Neuron (in vitro differentiated cells): ENCODE measurements at regions not wholly inside any gene's neighbourhood (a gene's known extent, or its start where the extent isn't known, plus 50 kb on each side); places are given as distances from the start of the nearest gene placed in this dataset.
A peak's percentile ranks its signal among the peaks of the same experiment; 100 is the strongest.

Source experiments
- H2AFZ ChIP-seq: one replicate; pipeline ENCODE4 v1.6.1; 2013; ENCODE audit warnings: low read depth, mild to moderate bottlenecking, inconsistent platforms, low read length, moderate library complexity
- H3K27me3 ChIP-seq: one replicate; pipeline ENCODE4 v1.6.1; 2013; ENCODE audit warnings: low read length; ENCODE audit not compliant: insufficient read depth
- H3K36me3 ChIP-seq: one replicate; pipeline ENCODE4 v1.6.1; 2013; ENCODE audit warnings: low read length; ENCODE audit not compliant: insufficient read depth
- H3K4me1 ChIP-seq: one replicate; pipeline ENCODE4 v1.6.1; 2013; ENCODE audit warnings: low read length; ENCODE audit not compliant: insufficient read depth
- H3K4me3 ChIP-seq: 2 replicates; pipeline ENCODE4 v1.5.1; 2013; ENCODE audit warnings: mild to moderate bottlenecking, low read length, moderate library complexity
- H3K9me3 ChIP-seq: one replicate; pipeline ENCODE4 v1.6.1; 2013; ENCODE audit warnings: low read length

DNA sequence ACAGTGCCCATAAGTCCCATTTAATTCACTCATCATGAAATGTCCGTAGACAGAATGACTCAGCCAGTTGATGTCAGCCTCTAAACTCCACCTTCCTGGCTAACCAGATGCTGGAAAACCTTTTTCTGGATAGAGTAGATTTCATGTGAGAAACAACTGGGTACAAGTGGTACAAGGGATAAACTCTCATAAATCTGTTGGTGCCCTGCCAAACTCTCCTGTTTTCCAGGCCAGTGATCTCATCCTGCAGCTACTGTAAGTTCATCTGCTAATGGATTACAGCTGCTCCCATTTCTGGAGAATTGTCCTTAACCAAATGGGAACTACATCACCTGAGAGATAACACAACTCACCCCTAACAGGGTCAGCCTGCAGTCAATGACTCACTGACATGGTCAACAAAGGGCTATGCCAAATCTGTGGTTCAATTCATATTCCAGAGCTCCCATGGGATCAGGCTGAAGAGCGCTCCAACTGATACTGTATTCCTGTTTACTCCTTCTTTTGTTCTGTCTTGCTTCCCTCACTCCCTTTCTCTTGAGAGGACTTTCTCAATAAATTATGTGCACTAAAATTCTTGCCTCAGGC is 210.1 kb upstream of the HDDC2 start:
- H3K27me3 ChIP-seq, result no peaks in the 10 kb centered on the region
- H3K36me3 ChIP-seq, result no peaks in the 10 kb centered on the region
- H3K4me3 ChIP-seq, result no peak overlapping the region
- no peaks in the 10 kb centered on the region for H3K4me1 ChIP-seq
- no peaks in the 10 kb centered on the region for H3K9me3 ChIP-seq
- H2AFZ ChIP-seq, result no peak overlapping the region

DNA sequence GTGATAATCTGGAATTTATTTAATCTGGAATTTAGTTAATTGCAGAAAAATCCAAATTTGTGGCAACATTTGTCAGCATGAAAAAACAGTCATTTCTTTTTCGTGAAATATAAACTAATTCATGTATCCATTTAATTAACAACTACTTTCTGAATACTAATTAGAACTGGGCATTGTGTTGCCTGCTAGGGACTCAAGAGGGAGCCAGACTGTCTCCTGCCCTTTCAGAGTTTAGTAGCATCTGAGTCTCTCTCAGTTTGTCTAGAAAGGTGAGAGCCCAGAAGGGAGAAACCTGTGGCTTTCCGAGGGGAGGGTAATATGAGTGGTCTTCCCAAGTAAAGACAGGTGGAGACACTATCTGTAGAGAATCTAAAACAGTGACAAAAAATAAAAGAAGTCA is 210.9 kb upstream of the HDDC2 start:
- Histone ChIP-seq H3K9me3 (no peaks in the 10 kb centered on the region), H3K4me3 (no peak overlapping the region), H3K36me3 (no peaks in the 10 kb centered on the region), H3K4me1 (no peaks in the 10 kb centered on the region), H2AFZ (no peak overlapping the region), H3K27me3 (no peaks in the 10 kb centered on the region)

DNA sequence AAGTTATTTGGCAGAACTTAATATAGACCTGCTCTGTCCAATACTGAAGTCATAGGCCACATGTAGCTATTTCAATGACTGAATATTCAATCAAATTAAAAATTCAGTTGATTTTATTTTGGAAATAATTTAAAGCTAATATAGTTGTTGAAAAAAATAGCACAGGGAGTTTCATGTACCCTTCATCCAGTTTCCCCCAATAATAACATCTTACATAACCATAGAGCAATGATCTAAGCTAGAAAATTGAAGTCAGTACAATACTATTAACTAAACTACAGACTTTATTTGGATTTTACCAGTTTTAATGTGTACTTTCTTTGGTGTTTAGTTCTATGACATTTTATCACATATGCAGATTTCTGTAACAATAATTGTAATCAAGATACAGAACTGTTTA is 212.2 kb upstream of the HDDC2 start:
- Histone ChIP-seq H2AFZ (no peak overlapping the region), H3K27me3 (no peaks in the 10 kb centered on the region), H3K36me3 (no peaks in the 10 kb centered on the region)

DNA sequence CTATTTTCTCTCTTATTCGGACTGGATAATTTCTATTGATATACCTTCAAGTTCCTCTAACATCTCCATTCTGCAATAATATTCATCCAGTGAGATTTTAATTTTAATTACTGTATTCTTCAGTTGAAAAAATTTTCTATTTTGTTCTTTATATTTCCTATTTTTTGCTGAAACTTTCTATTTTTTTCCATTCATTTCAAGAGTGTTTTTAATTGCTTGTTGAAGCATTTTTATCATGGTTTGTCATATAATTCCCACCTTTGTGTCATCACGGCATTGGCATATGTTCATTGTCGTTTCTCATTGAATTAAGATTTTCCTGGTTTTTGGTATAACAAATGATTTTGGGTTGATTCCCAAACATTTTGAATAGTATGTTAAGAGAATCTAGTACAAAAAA is 214.9 kb upstream of the HDDC2 start:
- H2AFZ ChIP-seq, result no peak overlapping the region
- no peaks in the 10 kb centered on the region for H3K9me3 ChIP-seq
- H3K36me3 ChIP-seq, result no peaks in the 10 kb centered on the region
- no peak overlapping the region for H3K4me3 ChIP-seq
- no peaks in the 10 kb centered on the region for H3K27me3 ChIP-seq
- H3K4me1 ChIP-seq, result no peaks in the 10 kb centered on the region

More for the DNA sequence above, 212.2 kb upstream of the HDDC2 start:
- Histone ChIP-seq H3K4me1 (no peaks in the 10 kb centered on the region), H3K9me3 (no peaks in the 10 kb centered on the region), H3K4me3 (no peak overlapping the region)

DNA sequence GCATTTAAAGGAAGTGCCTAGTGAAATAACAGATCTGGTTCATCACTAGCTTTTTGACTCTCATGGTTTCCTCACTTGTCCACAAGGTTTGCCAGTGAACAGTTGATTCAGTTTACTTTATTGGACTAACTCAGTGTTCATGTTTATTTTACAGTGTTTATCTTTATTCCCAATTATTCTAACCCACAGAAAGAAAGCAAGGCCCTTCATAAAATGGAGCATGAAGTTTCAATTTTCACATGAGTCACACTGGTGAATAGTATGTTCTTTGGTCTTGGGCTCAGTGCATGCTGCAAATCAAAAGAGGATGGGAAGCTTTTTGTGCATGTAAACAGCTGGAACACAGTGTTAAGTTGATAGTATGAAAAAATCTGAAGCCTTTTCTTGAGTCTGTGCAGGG is 217.6 kb upstream of the HDDC2 start:
- Histone ChIP-seq H2AFZ (no peak overlapping the region), H3K9me3 (no peaks in the 10 kb centered on the region), H3K4me1 (no peaks in the 10 kb centered on the region), H3K36me3 (no peaks in the 10 kb centered on the region), H3K4me3 (no peak overlapping the region), H3K27me3 (no peaks in the 10 kb centered on the region)

DNA sequence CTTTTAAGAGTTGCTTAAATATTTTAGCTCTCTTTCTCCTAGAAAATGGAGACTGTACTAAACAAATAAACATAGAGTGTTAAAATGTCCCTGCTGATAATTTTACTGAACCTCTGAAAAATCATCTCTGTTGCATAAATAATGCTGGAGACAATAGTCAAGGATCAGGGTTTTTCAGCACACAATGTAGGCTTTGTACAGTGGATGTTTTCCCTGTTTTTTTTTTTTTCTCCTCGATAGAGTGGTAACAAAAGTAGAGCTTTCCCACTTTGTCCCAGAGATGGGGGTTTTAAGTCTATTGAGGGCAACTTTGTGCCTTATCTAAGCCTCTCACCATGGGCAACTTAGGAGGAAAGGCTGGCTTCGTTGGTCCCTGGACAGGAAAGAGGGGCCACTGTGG is 222.6 kb upstream of the HDDC2 start:
- peaks cover 12% of the 10 kb centered on the region for H3K4me1 ChIP-seq
- H3K4me3 ChIP-seq, result no peak overlapping the region
- no peak overlapping the region for H2AFZ ChIP-seq
- H3K36me3 ChIP-seq, result no peaks in the 10 kb centered on the region
- no peaks in the 10 kb centered on the region for H3K27me3 ChIP-seq
- H3K9me3 ChIP-seq, result no peaks in the 10 kb centered on the region

DNA sequence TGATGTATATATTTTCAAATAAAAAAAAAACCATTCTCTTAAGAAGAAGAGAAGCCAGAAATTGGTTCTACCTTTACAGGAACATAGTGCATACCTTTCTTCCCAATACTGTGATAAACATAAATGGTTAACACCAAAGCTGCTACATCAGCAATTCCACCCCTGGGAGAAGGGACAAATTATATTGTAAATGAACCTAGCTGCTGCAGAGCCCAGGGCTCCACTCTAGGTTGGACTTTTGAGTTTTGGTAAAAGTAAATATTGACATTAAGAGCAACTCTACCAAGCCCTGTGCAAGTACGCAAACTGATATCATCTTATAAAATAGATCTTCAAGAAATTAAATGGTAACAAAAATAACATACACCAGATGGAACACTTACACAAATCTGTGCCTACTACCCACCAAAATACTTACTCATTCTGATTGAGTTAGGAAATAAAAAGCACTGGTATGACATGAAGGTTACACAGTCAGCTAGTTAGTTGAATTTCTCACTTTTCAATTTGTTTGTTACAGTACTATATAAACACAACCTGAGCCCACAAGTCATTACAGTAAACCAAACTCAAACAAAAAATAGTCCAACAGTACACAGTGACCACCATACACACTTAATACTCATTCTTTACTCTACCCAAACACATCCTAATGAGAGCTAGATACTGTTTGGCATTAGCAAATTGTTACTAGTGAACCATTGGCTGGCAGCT is 223.3 kb upstream of the HEY2 start:
- Histone ChIP-seq H2AFZ (no peak overlapping the region), H3K27me3 (no peaks in the 10 kb centered on the region), H3K4me3 (no peak overlapping the region), H3K9me3 (no peaks in the 10 kb centered on the region), H3K36me3 (no peaks in the 10 kb centered on the region), H3K4me1 (peaks cover 12% of the 10 kb centered on the region)

DNA sequence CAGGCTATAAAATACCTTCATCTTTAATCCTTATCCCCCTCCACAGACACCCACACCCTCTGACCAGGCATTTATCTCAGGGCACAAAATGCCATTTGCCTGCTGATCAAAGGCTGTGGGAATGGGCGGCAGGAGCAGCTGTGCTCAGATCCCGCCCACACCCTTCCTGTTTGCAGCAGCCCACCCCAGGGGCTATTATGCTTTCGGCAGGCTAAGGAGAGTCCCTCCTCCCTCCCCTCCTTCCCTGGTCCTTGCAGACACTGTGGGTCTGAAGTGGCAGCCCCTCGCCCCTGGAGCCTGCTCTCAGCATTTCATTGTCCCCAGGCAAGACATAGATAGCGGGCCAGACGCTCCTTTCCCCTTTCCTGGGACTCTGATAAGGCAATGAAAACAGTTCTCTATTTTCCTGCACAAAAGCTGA is 220.8 kb upstream of the HEY2 start:
- no peaks in the 10 kb centered on the region for H3K36me3 ChIP-seq
- H3K4me3 ChIP-seq, result no peak overlapping the region

DNA sequence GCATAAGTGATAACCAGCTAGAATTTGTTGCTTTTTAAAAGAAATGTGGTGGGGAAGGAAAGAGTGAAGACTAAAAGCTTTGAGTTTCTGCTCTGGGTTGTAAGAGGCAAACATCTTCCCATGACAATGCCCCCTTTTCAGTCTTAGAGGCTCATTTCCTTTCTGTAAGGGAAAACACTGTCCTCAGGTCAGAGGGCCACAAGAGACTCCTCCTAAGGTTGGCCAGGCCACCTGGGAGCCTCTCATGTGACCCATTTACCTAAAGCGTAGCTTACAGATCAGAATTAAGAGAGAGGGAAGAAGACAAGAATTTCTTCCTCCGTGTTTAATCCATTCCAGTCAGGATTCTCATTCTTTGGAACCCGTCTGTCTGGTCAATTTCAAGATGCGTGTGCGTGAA is 220.4 kb upstream of the HEY2 start:
- peaks cover 12% of the 10 kb centered on the region for H3K4me1 ChIP-seq
- no peaks in the 10 kb centered on the region for H3K9me3 ChIP-seq
- H3K27me3 ChIP-seq, result no peaks in the 10 kb centered on the region
- no peak overlapping the region for H3K4me3 ChIP-seq
- peak overlapping the region; percentile 51 for H2AFZ ChIP-seq
- no peaks in the 10 kb centered on the region for H3K36me3 ChIP-seq

More for the DNA sequence above, 220.8 kb upstream of the HEY2 start:
- Histone ChIP-seq H3K27me3 (no peaks in the 10 kb centered on the region), H3K9me3 (no peaks in the 10 kb centered on the region), H3K4me1 (peaks cover 12% of the 10 kb centered on the region), H2AFZ (peak overlapping the region; percentile 51)

DNA sequence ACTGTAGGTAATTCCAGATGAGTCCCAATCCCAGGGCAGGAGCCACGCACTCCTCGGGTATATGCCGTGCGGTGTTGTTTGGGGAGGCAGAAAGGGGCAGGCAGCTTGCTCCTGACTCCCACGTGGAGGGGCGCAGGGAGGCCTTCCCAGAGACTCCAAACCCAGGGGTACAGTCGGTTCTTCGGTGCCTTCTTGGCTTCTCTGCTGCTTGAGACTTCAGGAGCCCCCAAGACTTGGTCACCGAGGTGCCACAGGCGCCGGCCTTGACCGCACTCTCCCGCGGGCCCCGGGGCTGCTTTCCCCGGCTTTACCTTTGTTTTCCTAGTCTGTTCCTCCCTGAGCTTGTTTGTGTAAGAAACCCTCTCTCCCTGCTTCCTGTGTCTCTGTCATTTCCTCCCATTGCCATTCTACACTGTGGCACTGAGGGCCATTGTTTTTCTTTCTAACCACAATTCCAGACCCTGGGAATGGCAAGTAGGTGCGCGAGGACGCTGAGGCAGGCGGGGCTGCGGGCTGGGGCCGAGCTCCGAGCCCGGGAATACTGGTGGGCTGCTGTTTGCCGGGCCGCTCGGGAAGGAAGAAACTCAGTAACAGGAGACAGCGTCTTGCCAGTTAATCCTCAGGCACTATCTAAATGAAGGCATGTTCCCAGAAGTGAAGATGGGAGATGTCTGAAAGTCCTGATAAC is 215.6 kb upstream of the HEY2 start:
- Histone ChIP-seq H3K27me3 (peaks cover 4% of the 10 kb centered on the region), H3K4me1 (peaks cover 5% of the 10 kb centered on the region)

DNA sequence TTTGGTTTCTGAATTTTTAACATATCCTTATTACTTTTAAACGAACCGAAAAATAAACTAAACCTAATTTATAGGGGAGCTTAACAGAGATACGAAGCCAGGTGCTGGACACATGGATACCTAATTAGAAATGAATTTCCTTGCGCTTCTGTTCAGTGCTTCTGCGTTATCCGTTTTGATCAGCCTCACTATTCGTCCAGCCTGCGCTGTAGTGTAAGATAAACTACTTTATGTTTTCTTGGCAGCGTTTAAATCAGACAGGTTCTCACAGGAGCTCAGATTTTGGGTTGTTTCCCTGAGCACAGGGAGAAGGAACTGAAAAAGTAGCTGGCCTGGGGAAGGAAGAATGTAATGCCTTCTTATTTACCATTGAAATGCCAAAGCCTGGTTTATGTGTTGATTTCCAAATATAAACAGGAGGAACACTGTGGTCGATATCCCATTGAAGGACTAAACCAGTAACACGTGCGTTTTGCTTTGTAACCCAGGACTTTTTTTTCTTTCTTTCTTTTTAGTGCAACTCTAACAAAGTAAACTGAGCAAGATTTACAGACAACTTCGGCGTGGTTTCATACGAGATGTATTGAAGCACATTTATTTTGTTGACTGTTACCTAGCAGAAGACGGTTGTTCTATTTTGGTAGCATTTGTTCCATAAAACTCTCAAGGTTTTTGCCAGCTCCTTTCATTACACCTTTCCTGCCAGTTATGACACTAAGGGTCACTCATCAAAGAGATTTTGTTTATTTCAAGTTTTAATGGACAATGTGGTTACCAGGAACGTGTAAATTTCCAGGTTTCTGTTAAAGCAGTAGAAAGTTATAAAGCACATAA is 214.8 kb upstream of the HEY2 start:
- no peak overlapping the region for H3K4me3 ChIP-seq
- no peaks in the 10 kb centered on the region for H3K4me1 ChIP-seq
- H3K36me3 ChIP-seq, result no peaks in the 10 kb centered on the region
- H3K9me3 ChIP-seq, result no peaks in the 10 kb centered on the region
- H3K27me3 ChIP-seq, result peaks cover 4% of the 10 kb centered on the region
- H2AFZ ChIP-seq, result no peak overlapping the region

More for the DNA sequence above, 215.6 kb upstream of the HEY2 start:
- Histone ChIP-seq H3K4me3 (no peak overlapping the region), H3K36me3 (no peaks in the 10 kb centered on the region), H3K9me3 (no peaks in the 10 kb centered on the region), H2AFZ (no peak overlapping the region)

DNA sequence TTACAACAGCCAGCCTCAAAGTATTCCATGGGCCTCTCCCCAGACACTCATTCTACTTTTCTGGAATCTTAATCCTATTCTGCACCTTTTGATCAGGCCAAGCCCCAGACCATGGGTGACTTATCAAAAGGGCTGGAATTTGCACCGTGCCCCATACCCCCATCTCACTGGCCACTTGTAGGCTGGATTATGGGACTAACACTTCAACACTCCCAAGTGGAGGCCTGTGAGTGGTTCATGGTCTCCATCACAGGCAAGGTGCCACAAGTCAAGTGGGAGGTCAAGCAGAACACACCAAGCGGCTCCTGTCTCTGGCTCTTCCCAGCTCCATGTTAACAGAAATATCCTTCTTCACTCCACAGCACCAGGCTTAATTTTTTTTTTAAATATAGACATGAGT is 212.3 kb upstream of the HEY2 start:
- Histone ChIP-seq H3K9me3 (no peaks in the 10 kb centered on the region), H3K27me3 (peaks cover 4% of the 10 kb centered on the region), H3K4me1 (no peaks in the 10 kb centered on the region), H2AFZ (no peak overlapping the region), H3K4me3 (no peak overlapping the region), H3K36me3 (no peaks in the 10 kb centered on the region)

DNA sequence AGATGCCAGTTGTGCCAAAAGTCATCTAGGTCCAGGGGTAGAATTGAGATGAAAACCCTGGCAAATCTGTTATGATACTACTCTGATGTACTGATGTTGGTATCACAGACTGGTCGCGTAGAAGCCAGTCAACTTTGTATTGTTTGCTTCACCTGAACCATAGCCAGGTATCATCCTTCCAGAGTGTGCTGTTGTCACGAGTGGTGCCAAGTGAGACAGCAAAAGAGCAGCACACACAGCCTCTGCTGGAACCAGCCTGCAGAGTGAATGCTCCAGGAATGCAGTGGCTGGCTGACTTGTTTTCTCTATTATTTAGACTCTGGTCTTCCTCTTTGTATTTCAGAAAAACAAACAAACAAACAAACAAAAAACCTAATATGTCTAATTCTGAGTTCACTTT is 209.5 kb upstream of the HEY2 start:
- Histone ChIP-seq H3K4me1 (no peaks in the 10 kb centered on the region), H2AFZ (no peak overlapping the region), H3K36me3 (no peaks in the 10 kb centered on the region), H3K9me3 (no peaks in the 10 kb centered on the region), H3K4me3 (no peak overlapping the region), H3K27me3 (peaks cover under 1% of the 10 kb centered on the region)
